ENCODE measurements at regions not wholly inside any gene's neighbourhood (a gene's known extent, or its start where the extent isn't known, plus 50 kb on each side); places are given as distances from the start of the nearest gene placed in this dataset.

DNA sequence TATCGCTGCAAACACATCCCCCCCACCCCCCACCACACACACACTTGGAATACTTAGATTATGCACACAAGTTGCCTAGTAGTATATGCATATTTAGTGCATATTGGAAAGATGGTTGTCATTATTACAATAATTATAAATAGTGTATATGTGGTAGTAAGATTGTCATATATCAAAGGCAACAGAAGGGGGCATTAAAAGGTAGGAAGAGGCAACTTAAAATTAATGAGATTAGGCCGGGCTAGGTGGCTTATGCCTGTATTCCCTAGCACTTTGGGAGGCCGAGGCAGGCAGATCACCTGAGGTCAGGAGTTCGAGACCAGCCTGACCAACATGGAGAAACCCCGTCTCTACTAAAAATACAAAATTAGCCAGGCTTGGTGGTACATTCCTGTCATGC, 52.1 kb downstream of the GSC start:
- Histone ChIP-seq H3K4me1 (ENCODE audit: control insufficient read depth, insufficient read depth, low read length) (no peaks in the 10 kb centered on the region), H3K4me3 (ENCODE audit: low read depth, low read length) (no peak overlapping the region), H3K9me3 (ENCODE audit: control insufficient read depth, insufficient read depth, low read depth, low read length) (no peaks in the 10 kb centered on the region), H3K27ac (ENCODE audit: extremely low read depth, low read depth, low read length) (no peak overlapping the region), H3K36me3 (ENCODE audit: control insufficient read depth in 2 of 2, insufficient read depth in 1 of 2, low read length in 2 of 2) (no peaks in the 10 kb centered on the region)
- CTCF ChIA-PET: no interaction called here
- TF ChIP-seq KLF7 (tag by site-specific recombination; IDR thresholded peaks at IDR 0.05; ENCODE audit: borderline replicate concordance) (no peak), ZNF529 (tag by site-specific recombination; IDR thresholded peaks at IDR 0.05; ENCODE audit: insufficient replicate concordance) (no peak)
- POLR2A ChIA-PET: no interaction called here

DNA sequence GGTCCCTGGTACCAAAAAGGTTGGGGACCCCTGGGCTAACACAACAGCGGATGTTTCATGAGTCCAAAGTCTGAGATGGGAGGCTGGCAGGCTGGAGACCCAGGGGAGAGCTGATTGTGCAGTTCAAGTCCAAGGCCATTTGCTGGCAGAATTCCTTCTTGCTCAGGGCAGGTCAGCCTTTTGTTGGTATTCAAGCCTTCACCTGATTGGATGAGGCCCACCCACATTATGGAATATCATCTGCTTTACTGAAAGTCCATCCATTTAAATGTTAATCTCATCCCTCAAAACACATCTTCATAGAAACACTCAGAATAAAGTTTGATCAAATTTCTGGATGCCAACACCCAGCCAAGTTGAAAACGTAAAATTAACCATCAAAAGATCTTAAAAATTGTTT, 52.9 kb downstream of the GSC start:
- CTCF ChIA-PET: interaction anchor here (0.6 kb wide), 1 partner anchor 74 kb away, joined by 3 read pairs; no protein-coding TSS in a partner anchor

DNA sequence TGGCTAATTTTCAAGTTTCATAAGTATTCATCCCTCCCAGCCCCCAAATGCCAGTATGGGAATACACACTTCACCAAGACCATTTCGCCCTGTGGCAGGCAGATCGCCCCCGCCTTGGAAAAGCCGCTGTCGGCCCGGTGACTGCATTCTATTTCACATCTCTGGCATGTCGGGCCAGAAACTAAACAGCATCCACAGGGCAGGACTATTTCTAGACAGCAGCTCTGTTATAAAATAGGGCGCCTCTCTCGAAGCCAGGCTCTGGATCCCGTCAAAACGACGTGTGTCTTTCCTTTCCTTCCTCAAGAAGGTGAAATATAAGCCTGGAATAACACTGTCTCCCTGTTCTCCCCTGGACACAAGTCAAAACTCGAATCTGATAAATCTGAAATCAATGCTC, 56.8 kb downstream of the GSC start:
- H3K27ac ChIP-seq (ENCODE audit: extremely low read depth, low read depth, low read length): no peak overlapping the region
- H3K4me1 ChIP-seq (ENCODE audit: control insufficient read depth, insufficient read depth, low read length): no peaks in the 10 kb centered on the region
- TF ChIP-seq ZNF274 (IDR thresholded peaks at IDR 0.05; ENCODE audit: low read length) (no peak), ZNF274 (tag by site-specific recombination; IDR thresholded peaks at IDR 0.05; ENCODE audit: borderline replicate concordance) (no peak), ZNF561 (tag by site-specific recombination; IDR thresholded peaks at IDR 0.05; ENCODE audit: borderline replicate concordance) (no peak), ZNF311 (tag by site-specific recombination; IDR thresholded peaks at IDR 0.05; ENCODE audit: borderline replicate concordance) (no peak), ZNF302 (tag by site-specific recombination; IDR thresholded peaks at IDR 0.05; ENCODE audit: low read depth) (no peak), ZNF677 (tag by site-specific recombination; IDR thresholded peaks at IDR 0.05) (no peak), ZNF214 (tag by site-specific recombination; IDR thresholded peaks at IDR 0.05; ENCODE audit: borderline replicate concordance) (no peak), ZNF792 (tag by site-specific recombination; IDR thresholded peaks at IDR 0.05) (no peak), ZFP37 (tag by site-specific recombination; IDR thresholded peaks at IDR 0.05) (no peak)
- TF ChIP-seq, protein P1, sequence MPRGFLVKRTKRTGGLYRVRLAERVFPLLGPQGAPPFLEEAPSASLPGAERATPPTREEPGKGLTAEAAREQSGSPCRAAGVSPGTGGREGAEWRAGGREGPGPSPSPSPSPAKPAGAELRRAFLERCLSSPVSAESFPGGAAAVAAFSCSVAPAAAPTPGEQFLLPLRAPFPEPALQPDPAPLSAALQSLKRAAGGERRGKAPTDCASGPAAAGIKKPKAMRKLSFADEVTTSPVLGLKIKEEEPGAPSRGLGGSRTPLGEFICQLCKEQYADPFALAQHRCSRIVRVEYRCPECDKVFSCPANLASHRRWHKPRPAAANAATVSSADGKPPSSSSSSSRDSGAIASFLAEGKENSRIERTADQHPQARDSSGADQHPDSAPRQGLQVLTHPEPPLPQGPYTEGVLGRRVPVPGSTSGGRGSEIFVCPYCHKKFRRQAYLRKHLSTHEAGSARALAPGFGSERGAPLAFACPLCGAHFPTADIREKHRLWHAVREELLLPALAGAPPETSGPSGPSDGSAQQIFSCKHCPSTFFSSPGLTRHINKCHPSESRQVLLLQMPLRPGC (tag by site-specific recombination; IDR thresholded peaks at IDR 0.05): no peak
- TF ChIP-seq, protein P2, sequence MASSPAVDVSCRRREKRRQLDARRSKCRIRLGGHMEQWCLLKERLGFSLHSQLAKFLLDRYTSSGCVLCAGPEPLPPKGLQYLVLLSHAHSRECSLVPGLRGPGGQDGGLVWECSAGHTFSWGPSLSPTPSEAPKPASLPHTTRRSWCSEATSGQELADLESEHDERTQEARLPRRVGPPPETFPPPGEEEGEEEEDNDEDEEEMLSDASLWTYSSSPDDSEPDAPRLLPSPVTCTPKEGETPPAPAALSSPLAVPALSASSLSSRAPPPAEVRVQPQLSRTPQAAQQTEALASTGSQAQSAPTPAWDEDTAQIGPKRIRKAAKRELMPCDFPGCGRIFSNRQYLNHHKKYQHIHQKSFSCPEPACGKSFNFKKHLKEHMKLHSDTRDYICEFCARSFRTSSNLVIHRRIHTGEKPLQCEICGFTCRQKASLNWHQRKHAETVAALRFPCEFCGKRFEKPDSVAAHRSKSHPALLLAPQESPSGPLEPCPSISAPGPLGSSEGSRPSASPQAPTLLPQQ (tag by site-specific recombination; IDR thresholded peaks at IDR 0.05): no peak
- ChIA-PET CTCF (interaction anchor here (0.7 kb wide), 1 partner anchor 278 kb away, joined by 3 read pairs; no protein-coding TSS in a partner anchor), POLR2A (no interaction called here)
- H3K4me3 ChIP-seq (ENCODE audit: low read depth, low read length): no peak overlapping the region
- no peaks in the 10 kb centered on the region for H3K36me3 ChIP-seq (ENCODE audit: control insufficient read depth in 2 of 2, insufficient read depth in 1 of 2, low read length in 2 of 2)
- H3K9me3 ChIP-seq (ENCODE audit: control insufficient read depth, insufficient read depth, low read depth, low read length): no peaks in the 10 kb centered on the region

More for the DNA sequence above, 52.9 kb downstream of the GSC start:
- H3K4me1 ChIP-seq (ENCODE audit: control insufficient read depth, insufficient read depth, low read length): no peaks in the 10 kb centered on the region
- TF ChIP-seq ZNF138 (tag by site-specific recombination; IDR thresholded peaks at IDR 0.05; ENCODE audit: borderline replicate concordance) (no peak), ZNF10 (tag by site-specific recombination; IDR thresholded peaks at IDR 0.05) (peak; percentile 99), ZFP69B (tag by site-specific recombination; IDR thresholded peaks at IDR 0.05) (no peak), ZNF354C (tag by site-specific recombination; IDR thresholded peaks at IDR 0.05; ENCODE audit: borderline replicate concordance, low read depth) (no peak), ZNF670 (tag by site-specific recombination; IDR thresholded peaks at IDR 0.05; ENCODE audit: low read depth) (no peak)
- POLR2A ChIA-PET: no interaction called here
- no peak overlapping the region for H3K4me3 ChIP-seq (ENCODE audit: low read depth, low read length)
- H3K36me3 ChIP-seq (ENCODE audit: control insufficient read depth in 2 of 2, insufficient read depth in 1 of 2, low read length in 2 of 2): no peaks in the 10 kb centered on the region
- no peak overlapping the region for H3K27ac ChIP-seq (ENCODE audit: extremely low read depth, low read depth, low read length)
- no peaks in the 10 kb centered on the region for H3K9me3 ChIP-seq (ENCODE audit: control insufficient read depth, insufficient read depth, low read depth, low read length)

Measured in HEK293 (cell line).